Mucosa of rectum (tissue), 2 donors: ENCODE measurements at regions not wholly inside any gene's neighbourhood (a gene's known extent, or its start where the extent isn't known, plus 50 kb on each side); places are given as distances from the start of the nearest gene placed in this dataset.
A peak's percentile ranks its signal among the peaks of the same experiment; 100 is the strongest.

ENCODE experiments used
- H3K27ac ChIP-seq, 2 donors: one replicate each; pipeline ENCODE4 v1.7.0; 2013; ENCODE audit warnings: inconsistent platforms in 2 of 2, low read depth in 2 of 2, low read length in 2 of 2
- H3K27me3 ChIP-seq, 2 donors: one replicate each; pipeline ENCODE4 v1.7.0; 2013; ENCODE audit warnings: low read length in 2 of 2; ENCODE audit not compliant: control insufficient read depth in 2 of 2, insufficient read depth in 2 of 2
- H3K36me3 ChIP-seq, 2 donors: one replicate each; pipeline ENCODE4 v1.7.0; 2013; ENCODE audit warnings: low read length in 2 of 2; ENCODE audit not compliant: control insufficient read depth in 2 of 2, insufficient read depth in 2 of 2
- H3K4me1 ChIP-seq, 2 donors: one replicate each; pipeline ENCODE4 v1.7.0; 2013; ENCODE audit warnings: low read length in 2 of 2, mild to moderate bottlenecking in 1 of 2; ENCODE audit not compliant: control insufficient read depth in 2 of 2, insufficient read depth in 2 of 2
- H3K4me3 ChIP-seq, 2 donors: one replicate each; pipeline ENCODE4 v1.7.0; 2013; ENCODE audit warnings: low read length in 2 of 2
- H3K9ac ChIP-seq, 2 donors: one replicate each; pipeline ENCODE4 v1.7.0; 2013; ENCODE audit warnings: low read length in 2 of 2, low read depth in 1 of 2, mild to moderate bottlenecking in 1 of 2
- H3K9me3 ChIP-seq, 2 donors: one replicate each; pipeline ENCODE4 v1.7.0; 2013; ENCODE audit warnings: low read length in 2 of 2; ENCODE audit not compliant: control insufficient read depth in 2 of 2
- donor health status: healthy.
- donor health status: Normal muscosa, but diverticular disease.

- no peak overlapping the region for H3K9ac ChIP-seq
- H3K36me3 ChIP-seq: no peaks in the 10 kb centered on the region
- H3K27ac ChIP-seq: no peak overlapping the region
- no peaks in the 10 kb centered on the region for H3K9me3 ChIP-seq
- H3K4me1 ChIP-seq: peaks cover 0 to 3% of the 10 kb centered on the region in 2 donors
- no peaks in the 10 kb centered on the region for H3K27me3 ChIP-seq
- no peak overlapping the region for H3K4me3 ChIP-seq
Observed at GRCh38 chr2:215507836-215508235, 72.0 kb upstream of the FN1 start.

- Histone ChIP-seq H3K27ac (no peak overlapping the region), H3K4me3 (no peak overlapping the region), H3K9me3 (no peaks in the 10 kb centered on the region), H3K36me3 (no peaks in the 10 kb centered on the region), H3K27me3 (no peaks in the 10 kb centered on the region), H3K4me1 (peaks cover 0 to 3% of the 10 kb centered on the region in 2 donors), H3K9ac (no peak overlapping the region)
Observed at GRCh38 chr2:215507136-215507535, 71.3 kb upstream of the FN1 start.

DNA sequence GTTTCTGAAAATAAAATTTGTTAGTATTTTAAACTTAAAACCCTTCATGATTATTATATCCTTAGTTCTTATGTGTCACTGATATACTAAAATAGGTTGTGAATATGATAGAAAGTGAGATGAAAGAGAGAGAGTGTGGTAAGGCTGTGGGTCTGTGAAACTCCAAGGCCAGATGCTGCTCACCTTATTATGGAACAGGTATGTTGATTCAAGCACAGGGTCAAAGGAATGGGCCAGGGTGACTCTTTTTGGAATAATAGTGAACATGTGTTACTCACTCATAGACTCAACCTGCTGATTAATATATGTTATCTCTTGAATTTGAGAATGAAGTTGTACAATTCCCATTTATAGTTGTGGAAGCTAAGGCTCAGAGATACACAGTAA lies 70.7 kb upstream of the FN1 start:
- Histone ChIP-seq H3K36me3 (no peaks in the 10 kb centered on the region), H3K4me3 (no peak overlapping the region), H3K4me1 (peaks cover 0 to 3% of the 10 kb centered on the region in 2 donors), H3K9ac (peak overlapping the region in 1 of 2 donors; percentile 17), H3K27ac (no peak overlapping the region), H3K27me3 (no peaks in the 10 kb centered on the region), H3K9me3 (no peaks in the 10 kb centered on the region)

DNA sequence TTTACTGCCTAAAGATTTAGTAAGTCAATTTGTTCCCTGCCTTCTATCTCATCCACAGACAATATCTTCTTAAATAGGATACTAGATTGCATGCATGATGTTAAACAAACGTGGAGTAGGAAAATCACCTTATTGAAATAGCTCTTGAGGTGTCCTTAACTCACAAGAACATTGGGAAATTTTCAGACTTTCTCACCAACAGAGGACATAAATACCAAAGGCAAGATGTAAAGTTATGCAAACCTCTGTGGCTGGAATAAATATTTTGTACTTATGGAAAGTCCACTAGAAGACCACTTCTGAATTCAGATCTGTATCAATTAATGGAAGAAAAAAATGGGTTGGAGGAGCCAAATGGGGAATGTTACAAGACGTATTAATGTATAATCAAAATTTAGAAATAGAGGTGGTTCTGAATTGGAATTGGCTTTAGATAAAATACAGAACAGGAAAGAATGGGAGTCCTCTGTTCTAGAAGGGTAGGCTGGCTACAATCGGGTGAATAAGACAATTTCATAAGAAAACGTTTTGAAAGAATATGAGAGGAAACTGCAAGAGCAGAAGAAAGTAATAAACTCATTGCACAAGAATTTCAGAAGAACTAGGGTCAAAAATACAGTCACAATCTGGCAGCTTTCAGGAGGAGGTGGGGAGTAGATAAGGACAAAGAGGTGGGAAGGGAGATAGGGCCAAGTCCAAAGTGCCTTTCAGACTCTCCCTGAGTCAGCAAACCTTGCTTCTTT lies 69.3 kb upstream of the FN1 start:
- no peak overlapping the region for H3K27ac ChIP-seq
- no peak overlapping the region for H3K4me3 ChIP-seq
- H3K27me3 ChIP-seq: no peaks in the 10 kb centered on the region
- H3K9ac ChIP-seq: no peak overlapping the region
- H3K4me1 ChIP-seq: peaks cover 0 to 3% of the 10 kb centered on the region in 2 donors
- H3K9me3 ChIP-seq: no peaks in the 10 kb centered on the region
- H3K36me3 ChIP-seq: no peaks in the 10 kb centered on the region

- H3K9me3 ChIP-seq: no peaks in the 10 kb centered on the region
- H3K9ac ChIP-seq: no peak overlapping the region
- peaks cover 0 to 3% of the 10 kb centered on the region in 2 donors for H3K4me1 ChIP-seq
- no peaks in the 10 kb centered on the region for H3K27me3 ChIP-seq
- no peaks in the 10 kb centered on the region for H3K36me3 ChIP-seq
- no peak overlapping the region for H3K4me3 ChIP-seq
- no peak overlapping the region for H3K27ac ChIP-seq
Observed at GRCh38 chr2:215504547-215504946, 68.7 kb upstream of the FN1 start.

DNA sequence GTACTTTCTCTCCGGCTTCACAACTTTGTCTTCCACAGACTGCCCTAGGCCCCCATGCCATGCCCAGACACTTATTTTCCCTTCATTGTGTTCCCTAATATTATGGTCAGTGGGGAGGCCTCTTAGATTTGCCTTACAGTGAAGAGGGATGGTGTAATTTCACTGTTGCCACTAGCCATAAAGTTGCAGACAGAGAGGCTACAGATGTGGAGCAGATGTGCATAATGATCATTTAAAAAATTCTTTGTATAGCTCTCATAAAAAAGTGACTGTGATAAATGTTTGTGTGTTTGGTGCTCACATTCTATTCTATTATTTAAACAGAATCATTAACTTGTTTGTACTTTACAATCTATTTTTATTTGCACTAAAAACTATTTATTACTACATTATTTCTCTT lies 67.5 kb upstream of the FN1 start:
- H3K27ac ChIP-seq: no peak overlapping the region
- H3K9me3 ChIP-seq: no peaks in the 10 kb centered on the region
- no peak overlapping the region for H3K4me3 ChIP-seq
- H3K9ac ChIP-seq: no peak overlapping the region
- no peaks in the 10 kb centered on the region for H3K36me3 ChIP-seq
- peaks cover 0 to 3% of the 10 kb centered on the region in 2 donors for H3K4me1 ChIP-seq
- H3K27me3 ChIP-seq: no peaks in the 10 kb centered on the region

DNA sequence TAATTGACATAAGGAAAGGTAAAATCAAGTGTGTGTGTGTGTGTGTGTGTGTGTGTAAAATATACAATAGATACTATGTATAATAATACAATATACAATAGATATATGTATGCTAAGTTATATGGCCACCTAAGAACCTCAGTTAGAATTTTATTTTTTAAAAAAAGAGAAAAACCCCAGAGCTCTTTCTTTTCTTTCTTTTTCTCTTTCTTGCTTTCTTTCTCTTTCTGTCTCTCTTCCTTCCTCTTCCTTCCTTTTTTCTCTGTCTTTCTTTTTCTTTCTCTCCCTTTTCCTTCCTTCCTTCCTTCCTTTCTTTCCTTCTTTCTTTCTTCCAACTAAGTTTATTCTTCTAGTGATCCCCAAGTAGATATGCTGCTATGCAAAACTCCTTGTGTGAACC lies 64.6 kb upstream of the FN1 start:
- Histone ChIP-seq H3K27me3 (no peaks in the 10 kb centered on the region), H3K9ac (no peak overlapping the region), H3K4me3 (no peak overlapping the region), H3K36me3 (no peaks in the 10 kb centered on the region), H3K27ac (no peak overlapping the region), H3K4me1 (no peaks in the 10 kb centered on the region), H3K9me3 (no peaks in the 10 kb centered on the region)

DNA sequence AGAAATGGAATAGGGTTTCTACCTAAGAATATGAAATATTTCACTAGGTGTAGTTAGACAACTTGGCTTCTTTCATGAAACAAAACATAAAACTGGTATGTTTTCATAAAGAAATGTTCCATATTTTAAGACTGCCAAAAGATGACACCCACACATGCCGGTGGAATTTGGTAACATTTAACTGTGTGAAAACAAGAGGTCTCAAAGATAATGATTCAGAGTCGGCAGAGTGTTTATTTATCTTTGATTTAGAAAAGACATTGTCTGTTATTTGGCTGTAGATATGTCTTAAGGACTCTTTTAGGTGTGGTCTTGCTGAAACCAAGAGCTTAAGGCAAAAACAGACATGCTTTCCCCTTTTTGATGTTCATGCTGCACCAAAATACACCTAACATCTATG lies 63.5 kb upstream of the FN1 start:
- no peaks in the 10 kb centered on the region for H3K27me3 ChIP-seq
- H3K4me3 ChIP-seq: no peak overlapping the region
- H3K9me3 ChIP-seq: no peaks in the 10 kb centered on the region
- H3K9ac ChIP-seq: no peak overlapping the region
- no peaks in the 10 kb centered on the region for H3K36me3 ChIP-seq
- H3K27ac ChIP-seq: no peak overlapping the region
- H3K4me1 ChIP-seq: no peaks in the 10 kb centered on the region

GRCh38 chr2:215498431-215498830 lies 62.6 kb upstream of the FN1 start:
- Histone ChIP-seq H3K9ac (no peak overlapping the region), H3K27ac (no peak overlapping the region), H3K36me3 (no peaks in the 10 kb centered on the region), H3K27me3 (no peaks in the 10 kb centered on the region), H3K9me3 (no peaks in the 10 kb centered on the region), H3K4me1 (no peaks in the 10 kb centered on the region), H3K4me3 (no peak overlapping the region)

DNA sequence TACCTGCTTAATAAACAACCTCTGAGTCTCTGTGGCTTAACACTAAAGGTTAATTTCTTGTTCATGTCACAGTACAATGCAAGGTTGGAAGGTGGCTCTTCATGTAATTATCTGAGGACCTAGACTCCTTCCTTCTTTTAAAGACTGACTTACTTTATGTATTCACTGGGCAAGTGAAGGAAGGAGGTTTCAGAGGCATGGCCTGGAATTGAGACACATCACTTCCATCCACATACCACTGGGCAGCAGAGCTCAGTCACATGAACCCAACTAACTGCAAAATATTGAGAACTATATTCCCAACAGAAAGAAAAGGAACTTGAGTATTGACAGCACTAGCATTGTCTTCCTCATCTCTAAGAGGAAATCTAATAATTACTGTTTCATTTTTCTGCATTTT lies 57.5 kb upstream of the FN1 start:
- H3K27ac ChIP-seq: no peak overlapping the region
- H3K4me3 ChIP-seq: no peak overlapping the region
- H3K27me3 ChIP-seq: no peaks in the 10 kb centered on the region
- H3K9ac ChIP-seq: no peak overlapping the region
- no peaks in the 10 kb centered on the region for H3K36me3 ChIP-seq
- no peaks in the 10 kb centered on the region for H3K9me3 ChIP-seq
- no peaks in the 10 kb centered on the region for H3K4me1 ChIP-seq
